DND-41 (cell line): ENCODE measurements at regions not wholly inside any gene's neighbourhood (a gene's known extent, or its start where the extent isn't known, plus 50 kb on each side); places are given as distances from the start of the nearest gene placed in this dataset.

ENCODE experiments used
- ATAC-seq: fragments of 200-7000 bp; cut with Tn5 transposase; 3 replicates; pipeline ENCODE4 v1.9.1; 2021; ENCODE audit warnings: low read depth; ENCODE audit not compliant: insufficient read depth
- DNase-seq: peaks from one replicate; pipeline ENCODE4 v3.0.0-alpha.2; 2020
- H2AFZ ChIP-seq: 2 replicates; pipeline ENCODE4 v1.6.0; 2012; ENCODE audit warnings: low read depth, low read length
- H3K27ac ChIP-seq: 2 replicates; pipeline ENCODE4 v1.5.1; 2012; ENCODE audit warnings: low read length, inconsistent platforms
- H3K27me3 ChIP-seq: fragments of 200-600 bp; sonication (generic); 2 replicates; pipeline ENCODE4 v1.6.0; 2012; ENCODE audit warnings: low read length, mild to moderate bottlenecking, inconsistent platforms; ENCODE audit not compliant: insufficient read depth, poor library complexity
- H3K36me3 ChIP-seq: 2 replicates; pipeline ENCODE4 v1.5.1; 2012; ENCODE audit warnings: low read length, inconsistent platforms; ENCODE audit not compliant: insufficient read depth
- H3K4me1 ChIP-seq: 2 replicates; pipeline ENCODE4 v1.5.1; 2012; ENCODE audit warnings: mild to moderate bottlenecking, low read length; ENCODE audit not compliant: insufficient read depth
- H3K4me2 ChIP-seq: 2 replicates; pipeline ENCODE4 v1.6.0; 2012; ENCODE audit warnings: mild to moderate bottlenecking, moderate library complexity, low read length, inconsistent platforms; ENCODE audit not compliant: insufficient read depth
- H3K4me3 ChIP-seq, 2 experiments: fragments of 200-600 bp in 1 of 2; shearing (Covaris generic) in 1 of 2; 2 replicates each; pipeline ENCODE4 v1.5.1; 2012 to 2016; ENCODE audit warnings: inconsistent platforms in 2 of 2, low read length in 2 of 2, mild to moderate bottlenecking in 2 of 2, low read depth in 1 of 2, moderate library complexity in 1 of 2
- H3K79me2 ChIP-seq: 2 replicates; pipeline ENCODE4 v1.6.0; 2012; ENCODE audit warnings: low read length, inconsistent platforms; ENCODE audit not compliant: insufficient read depth
- H3K9ac ChIP-seq: 2 replicates; pipeline ENCODE4 v1.6.0; 2012; ENCODE audit warnings: low read depth, mild to moderate bottlenecking, inconsistent platforms, low read length, moderate library complexity
- H3K9me3 ChIP-seq: 2 replicates; pipeline ENCODE4 v1.5.1; 2012; ENCODE audit warnings: low read length, moderate library complexity, mild to moderate bottlenecking, inconsistent platforms; ENCODE audit not compliant: insufficient read depth, severe bottlenecking
- H4K20me1 ChIP-seq: 2 replicates; pipeline ENCODE4 v1.6.0; 2012; ENCODE audit warnings: low read length; ENCODE audit not compliant: insufficient read depth
- CTCF ChIP-seq: IDR thresholded peaks from 2 replicates; pipeline ENCODE4 v1.5.1; 2012; ENCODE audit warnings: borderline replicate concordance, low read length, moderate library complexity, mild to moderate bottlenecking; ENCODE audit not compliant: poor library complexity, severe bottlenecking; ENCODE audit errors: extremely low read depth
- EZH2 ChIP-seq: IDR thresholded peaks from 3 replicates; pipeline ENCODE4 v1.6.1; 2012; ENCODE audit warnings: borderline replicate concordance, low read depth, mild to moderate bottlenecking, moderate library complexity, low read length, inconsistent platforms; ENCODE audit not compliant: severe bottlenecking

DNA sequence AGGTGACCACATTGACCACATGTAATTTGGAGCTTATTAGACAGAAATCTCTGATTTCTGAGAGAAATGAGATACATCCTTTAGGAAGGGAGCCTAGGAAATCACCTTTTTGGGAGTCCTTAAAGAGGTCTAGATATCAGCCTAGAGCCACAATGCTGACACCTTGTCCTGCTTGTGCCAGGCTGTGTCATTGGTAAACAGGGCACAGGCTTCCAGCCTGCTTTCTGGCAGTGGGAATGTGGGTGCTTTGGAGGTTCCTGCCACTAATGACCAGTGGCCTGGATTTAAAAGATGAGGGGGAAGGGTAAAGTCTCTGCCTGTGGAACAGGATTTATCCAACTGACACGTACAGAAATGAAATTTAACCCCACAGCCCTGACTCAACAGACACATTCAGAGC lies 169.8 kb upstream of the KBTBD8 start:
- TF ChIP-seq CTCF (no peak), EZH2 (no peak)

DNA sequence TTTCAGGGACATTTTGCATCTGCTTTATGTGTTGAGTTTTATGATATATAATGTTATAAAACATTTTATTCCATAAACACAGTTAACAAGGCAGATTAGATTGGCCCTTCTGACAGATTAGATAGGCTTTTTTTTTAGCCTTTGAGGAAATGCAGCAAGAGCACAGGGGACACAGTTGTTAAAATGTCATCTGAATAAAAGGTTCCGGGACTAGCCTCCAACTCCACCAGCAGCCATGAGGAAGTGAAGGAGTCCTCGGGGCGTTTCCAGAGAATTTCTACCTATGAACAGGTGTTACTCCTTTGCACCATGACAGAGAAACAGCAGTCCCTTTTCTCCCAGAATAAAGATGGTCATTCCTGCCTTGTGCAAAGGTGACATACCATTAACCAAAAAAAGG lies 167.8 kb upstream of the KBTBD8 start:
- Histone ChIP-seq H3K9me3 (no peaks in the 10 kb centered on the region), H3K27me3 (no peaks in the 10 kb centered on the region), H3K9ac (no peak overlapping the region), H2AFZ (no peak overlapping the region), H4K20me1 (no peaks in the 10 kb centered on the region), H3K4me3 (no peak overlapping the region), H3K4me1 (no peaks in the 10 kb centered on the region), H3K27ac (no peak overlapping the region), H3K4me2 (no peak overlapping the region), H3K79me2 (no peaks in the 10 kb centered on the region), H3K36me3 (no peaks in the 10 kb centered on the region)
- DNase-seq (no peak), ATAC-seq (no peak)
- TF ChIP-seq EZH2, result no peak
- TF ChIP-seq CTCF, result no peak

More for the DNA sequence above, 169.8 kb upstream of the KBTBD8 start:
- Histone ChIP-seq H3K9me3 (no peaks in the 10 kb centered on the region), H3K4me3 (no peak overlapping the region), H3K4me1 (no peaks in the 10 kb centered on the region), H3K36me3 (no peaks in the 10 kb centered on the region), H3K9ac (no peak overlapping the region), H3K27ac (no peak overlapping the region), H3K27me3 (no peaks in the 10 kb centered on the region), H4K20me1 (no peaks in the 10 kb centered on the region), H3K79me2 (no peaks in the 10 kb centered on the region), H3K4me2 (no peak overlapping the region), H2AFZ (no peak overlapping the region)
- ATAC-seq, result no peak
- no peak for DNase-seq

DNA sequence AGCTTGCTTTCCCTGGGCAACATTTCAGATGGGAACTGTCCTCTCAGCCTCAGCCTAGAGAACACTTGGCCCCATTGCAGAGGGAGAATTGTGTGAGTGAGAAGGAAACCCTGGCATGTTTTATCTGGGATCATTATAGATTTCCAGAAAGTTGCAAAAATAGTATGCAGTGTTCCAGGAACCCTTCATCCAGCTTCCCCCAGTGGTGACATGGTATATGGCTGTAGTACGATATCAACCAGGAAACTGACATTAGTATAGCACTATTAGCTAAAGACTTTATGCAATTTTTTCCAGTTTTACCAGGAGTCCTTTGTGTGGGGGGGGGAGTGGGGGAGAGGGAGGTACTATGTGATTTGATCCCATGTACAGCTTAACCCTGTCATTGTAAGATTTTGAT lies 166.2 kb upstream of the KBTBD8 start:
- no peaks in the 10 kb centered on the region for H3K4me1 ChIP-seq
- no peak for ATAC-seq
- no peaks in the 10 kb centered on the region for H4K20me1 ChIP-seq
- H3K36me3 ChIP-seq, result no peaks in the 10 kb centered on the region
- H3K27me3 ChIP-seq, result no peaks in the 10 kb centered on the region
- no peak for DNase-seq
- no peak overlapping the region for H3K9ac ChIP-seq
- H2AFZ ChIP-seq, result no peak overlapping the region
- no peak overlapping the region for H3K4me3 ChIP-seq
- no peak overlapping the region for H3K27ac ChIP-seq
- no peaks in the 10 kb centered on the region for H3K79me2 ChIP-seq
- H3K4me2 ChIP-seq, result no peak overlapping the region
- H3K9me3 ChIP-seq, result no peaks in the 10 kb centered on the region
- TF ChIP-seq CTCF (no peak), EZH2 (no peak)

DNA sequence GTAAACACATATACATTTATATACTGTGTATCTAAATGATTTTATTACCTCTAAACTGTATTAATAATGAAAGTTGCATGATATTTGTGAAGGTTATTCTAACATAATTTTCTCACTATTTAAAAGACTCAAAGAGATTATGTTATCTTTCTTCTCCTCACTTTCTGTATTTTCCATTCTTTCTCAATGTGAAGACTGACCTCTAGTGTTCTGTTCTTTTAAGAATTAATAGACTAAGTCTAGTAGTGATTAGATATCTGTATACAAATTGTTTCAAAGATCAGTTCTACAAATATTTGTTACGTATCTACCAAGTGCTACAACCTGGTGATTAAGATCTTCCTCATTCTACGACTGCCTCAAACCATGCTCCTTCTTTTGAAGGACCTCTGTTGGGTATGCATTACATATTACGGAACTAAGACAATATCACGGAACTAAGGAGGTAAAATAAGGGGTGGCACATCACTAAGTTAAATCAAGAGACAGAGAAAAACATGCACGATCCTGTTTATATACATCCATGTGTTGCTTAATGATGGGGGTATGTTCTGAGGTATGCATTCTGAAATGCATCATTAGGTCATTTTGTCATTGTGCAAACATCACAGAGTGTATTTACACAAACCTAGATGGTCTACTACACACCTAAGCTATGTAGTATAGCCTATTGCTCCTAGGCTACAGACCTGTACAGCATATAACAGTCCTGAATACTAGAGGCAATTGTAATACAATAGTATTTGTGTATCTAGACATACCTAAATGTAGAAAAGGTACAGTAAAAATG lies 161.5 kb upstream of the KBTBD8 start:
- H3K27me3 ChIP-seq, result no peaks in the 10 kb centered on the region
- H3K4me3 ChIP-seq, result no peak overlapping the region
- TF ChIP-seq EZH2 (no peak), CTCF (no peak)
- no peak for DNase-seq
- H4K20me1 ChIP-seq, result no peaks in the 10 kb centered on the region
- no peaks in the 10 kb centered on the region for H3K79me2 ChIP-seq
- no peak overlapping the region for H3K27ac ChIP-seq
- H3K9ac ChIP-seq, result no peak overlapping the region
- no peak for ATAC-seq
- no peaks in the 10 kb centered on the region for H3K36me3 ChIP-seq
- no peaks in the 10 kb centered on the region for H3K9me3 ChIP-seq
- no peak overlapping the region for H2AFZ ChIP-seq
- no peak overlapping the region for H3K4me2 ChIP-seq
- no peaks in the 10 kb centered on the region for H3K4me1 ChIP-seq
